OCI-LY7 (cell line): ENCODE measurements at regions not wholly inside any gene's neighbourhood (a gene's known extent, or its start where the extent isn't known, plus 50 kb on each side); places are given as distances from the start of the nearest gene placed in this dataset.

Source experiments
- BruUV-seq: library from RNA; stranded (reverse); fragments of 400-500 nt; replicated peaks from 2 replicates; lab custom pipeline; 2021; lab: Mats Ljungman, UMichigan
- CTCF ChIA-PET: fragments of 300-600 bp; sonication (Branson Sonifier 250); formaldehyde crosslinking; loops from one replicate; lab custom pipeline; 2022; ENCODE audit warnings: antibody characterized with exemption; ENCODE audit not compliant: unreplicated experiment; lab: Charles Lee
- POLR2A ChIA-PET: fragments of 300-600 bp; sonication (Branson Sonifier 250); formaldehyde crosslinking; loops from one replicate; lab custom pipeline; 2022; ENCODE audit warnings: antibody characterized with exemption; lab: Charles Lee
- DNase-seq: peaks from one replicate; pipeline ENCODE4 v3.0.0-alpha.2; 2015; ENCODE audit warnings: low spot score
- H2AFZ ChIP-seq: fragments of 200-600 bp; sonication (generic), shearing (Covaris generic); 2 replicates; pipeline ENCODE4 v1.6.1; 2014; ENCODE audit warnings: mild to moderate bottlenecking, antibody characterized with exemption, low read length, moderate library complexity
- H3K27ac ChIP-seq: fragments of 200-600 bp; sonication (generic); 2 replicates; pipeline ENCODE4 v1.5.1; 2014; ENCODE audit warnings: mixed run types, low read depth, mild to moderate bottlenecking, moderate library complexity, low read length, inconsistent platforms; ENCODE audit not compliant: poor library complexity, severe bottlenecking
- H3K36me3 ChIP-seq: fragments of 200-600 bp; sonication (generic); 2 replicates; pipeline ENCODE4 v1.6.1; 2014; ENCODE audit warnings: mild to moderate bottlenecking, antibody characterized with exemption, low read length, moderate library complexity, mixed read lengths; ENCODE audit not compliant: insufficient read depth
- H3K4me1 ChIP-seq: fragments of 200-600 bp; sonication (generic); 2 replicates; pipeline ENCODE4 v1.5.1; 2014; ENCODE audit warnings: mild to moderate bottlenecking, low read length; ENCODE audit not compliant: insufficient read depth, poor library complexity, severe bottlenecking
- H3K4me2 ChIP-seq: fragments of 200-600 bp; sonication (generic); 2 replicates; pipeline ENCODE4 v1.6.1; 2014; ENCODE audit warnings: mild to moderate bottlenecking, low read length
- H3K4me3 ChIP-seq: fragments of 200-600 bp; sonication (generic); 2 replicates; pipeline ENCODE4 v1.5.1; 2014; ENCODE audit warnings: mild to moderate bottlenecking, low read depth, low read length; ENCODE audit not compliant: poor library complexity, severe bottlenecking
- H3K79me2 ChIP-seq: fragments of 200-600 bp; sonication (generic); 2 replicates; pipeline ENCODE4 v1.6.1; 2016; ENCODE audit warnings: low read depth, mild to moderate bottlenecking, low read length, moderate library complexity, mixed read lengths; ENCODE audit not compliant: insufficient read depth
- H3K9me2 ChIP-seq: fragments of 200-600 bp; sonication (generic); 2 replicates; pipeline ENCODE4 v1.6.1; 2016; ENCODE audit warnings: mild to moderate bottlenecking, low read length, mixed read lengths; ENCODE audit not compliant: insufficient read depth
- H3K9me3 ChIP-seq: fragments of 200-600 bp; sonication (generic); 2 replicates; pipeline ENCODE4 v1.6.1; 2014; ENCODE audit warnings: mild to moderate bottlenecking, mixed run types, low read length, mixed read lengths
- H4K20me1 ChIP-seq: fragments of 200-600 bp; sonication (generic); 2 replicates; pipeline ENCODE4 v1.6.1; 2014; ENCODE audit warnings: mild to moderate bottlenecking, antibody characterized with exemption, low read length, moderate library complexity, mixed read lengths; ENCODE audit not compliant: insufficient read depth
- EZH2phosphoT487 ChIP-seq: fragments of 200-600 bp; sonication (generic); IDR thresholded peaks from 2 replicates; pipeline ENCODE4 v1.6.1; 2018; ENCODE audit warnings: low read depth, borderline replicate concordance, mild to moderate bottlenecking, mixed run types, antibody characterized with exemption, low read length, moderate library complexity, mixed read lengths
- intact Hi-C: fragments of 100-400 bp; cut with micrococcal nuclease; formaldehyde crosslinking; loops from one replicate; pipeline ENCODE4 v1.10.0; 2022; ENCODE audit not compliant: unreplicated experiment
- TF ChIP-seq, protein P1 (sequence below): fragments of 200-600 bp; sonication (generic); conservative IDR thresholded peaks from 2 replicates; pipeline ENCODE4 v1.5.1; 2014; ENCODE audit warnings: mild to moderate bottlenecking, antibody characterized with exemption, low read length, moderate library complexity, mixed read lengths

DNA sequence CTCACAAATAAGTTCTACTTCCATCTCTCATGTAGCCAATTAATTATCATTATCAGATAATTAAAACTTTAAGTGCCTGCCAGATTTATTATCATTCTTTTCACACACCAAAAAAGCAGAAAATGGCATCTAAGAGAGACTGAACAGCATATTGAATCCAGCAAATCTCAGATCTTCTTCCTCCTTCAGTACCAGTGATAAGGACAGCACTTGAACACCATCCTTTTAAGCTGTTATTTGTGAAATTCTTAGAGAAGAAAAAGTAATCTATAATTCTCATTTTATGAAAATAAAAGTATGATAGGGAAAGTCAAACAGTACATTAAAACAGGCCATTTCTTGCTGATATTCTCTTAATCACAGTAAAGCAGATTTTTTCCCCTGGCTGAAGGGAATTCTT, 104.5 kb downstream of the ELAPOR2 start:
- Histone ChIP-seq H4K20me1 (no peaks in the 10 kb centered on the region), H3K27ac (no peak overlapping the region), H3K36me3 (no peaks in the 10 kb centered on the region), H2AFZ (no peak overlapping the region), H3K4me1 (no peaks in the 10 kb centered on the region), H3K9me2 (no peaks in the 10 kb centered on the region), H3K79me2 (no peaks in the 10 kb centered on the region), H3K4me2 (no peak overlapping the region), H3K4me3 (no peak overlapping the region), H3K9me3 (no peaks in the 10 kb centered on the region)
- CTCF ChIA-PET = no interaction called here
- intact Hi-C loops = no loop called here
- TF ChIP-seq, protein P1, sequence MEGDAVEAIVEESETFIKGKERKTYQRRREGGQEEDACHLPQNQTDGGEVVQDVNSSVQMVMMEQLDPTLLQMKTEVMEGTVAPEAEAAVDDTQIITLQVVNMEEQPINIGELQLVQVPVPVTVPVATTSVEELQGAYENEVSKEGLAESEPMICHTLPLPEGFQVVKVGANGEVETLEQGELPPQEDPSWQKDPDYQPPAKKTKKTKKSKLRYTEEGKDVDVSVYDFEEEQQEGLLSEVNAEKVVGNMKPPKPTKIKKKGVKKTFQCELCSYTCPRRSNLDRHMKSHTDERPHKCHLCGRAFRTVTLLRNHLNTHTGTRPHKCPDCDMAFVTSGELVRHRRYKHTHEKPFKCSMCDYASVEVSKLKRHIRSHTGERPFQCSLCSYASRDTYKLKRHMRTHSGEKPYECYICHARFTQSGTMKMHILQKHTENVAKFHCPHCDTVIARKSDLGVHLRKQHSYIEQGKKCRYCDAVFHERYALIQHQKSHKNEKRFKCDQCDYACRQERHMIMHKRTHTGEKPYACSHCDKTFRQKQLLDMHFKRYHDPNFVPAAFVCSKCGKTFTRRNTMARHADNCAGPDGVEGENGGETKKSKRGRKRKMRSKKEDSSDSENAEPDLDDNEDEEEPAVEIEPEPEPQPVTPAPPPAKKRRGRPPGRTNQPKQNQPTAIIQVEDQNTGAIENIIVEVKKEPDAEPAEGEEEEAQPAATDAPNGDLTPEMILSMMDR = no peak
- no peak for TF ChIP-seq EZH2phosphoT487
- POLR2A ChIA-PET = interaction anchor here (1.8 kb wide), 1 partner anchor 15 kb away, joined by 6 read pairs; no protein-coding TSS in a partner anchor
- BruUV-seq = no TSS peak
- no peak for DNase-seq

DNA sequence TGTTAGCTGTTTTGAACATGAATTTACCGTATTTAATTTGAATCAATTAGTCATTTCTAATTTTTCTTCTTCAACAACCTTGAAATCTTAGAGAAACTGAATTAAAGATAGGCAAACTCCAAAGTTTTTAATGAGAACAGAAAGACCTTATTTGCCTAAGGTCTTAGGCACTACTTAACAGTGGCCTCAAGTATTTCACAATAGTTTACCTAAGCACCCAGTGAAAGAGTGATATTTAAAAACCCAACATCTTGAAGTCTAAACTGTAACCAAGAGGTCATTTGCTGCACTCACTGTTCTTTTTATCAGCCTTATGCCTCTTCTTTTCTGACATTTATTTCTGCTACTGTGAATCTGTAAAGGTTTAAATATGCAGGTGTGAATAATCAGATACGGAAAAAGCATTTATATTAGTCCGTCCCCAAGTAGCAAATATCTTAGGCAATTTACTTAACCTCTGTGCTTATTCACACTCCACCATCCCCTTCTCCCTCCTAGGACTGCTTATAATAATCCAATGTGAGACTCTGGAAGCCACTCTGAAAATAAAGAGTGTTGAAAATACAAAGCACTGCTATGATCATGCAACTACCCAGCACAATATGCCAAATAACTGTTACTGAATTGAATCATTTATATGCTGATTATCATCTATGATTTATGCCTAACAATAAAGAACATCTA, 105.7 kb downstream of the ELAPOR2 start:
- intact Hi-C loops = no loop called here
- no peak for TF ChIP-seq EZH2phosphoT487
- TF ChIP-seq, protein P1 = no peak
- Histone ChIP-seq H3K79me2 (no peaks in the 10 kb centered on the region), H2AFZ (no peak overlapping the region), H4K20me1 (no peaks in the 10 kb centered on the region), H3K4me2 (no peak overlapping the region), H3K4me1 (no peaks in the 10 kb centered on the region), H3K27ac (no peak overlapping the region), H3K9me3 (no peaks in the 10 kb centered on the region), H3K4me3 (no peak overlapping the region), H3K9me2 (no peaks in the 10 kb centered on the region), H3K36me3 (no peaks in the 10 kb centered on the region)
- CTCF ChIA-PET = interaction anchor here (1.0 kb wide), 1 partner anchor 12 kb away, joined by 4 read pairs; no protein-coding TSS in a partner anchor
- no peak for DNase-seq
- POLR2A ChIA-PET = interaction anchor here (0.7 to 1.2 kb wide), 3 partner anchors 9 to 281 kb away, joined by 3 to 4 read pairs (median 3); no protein-coding TSS in a partner anchor
- no TSS peak for BruUV-seq

DNA sequence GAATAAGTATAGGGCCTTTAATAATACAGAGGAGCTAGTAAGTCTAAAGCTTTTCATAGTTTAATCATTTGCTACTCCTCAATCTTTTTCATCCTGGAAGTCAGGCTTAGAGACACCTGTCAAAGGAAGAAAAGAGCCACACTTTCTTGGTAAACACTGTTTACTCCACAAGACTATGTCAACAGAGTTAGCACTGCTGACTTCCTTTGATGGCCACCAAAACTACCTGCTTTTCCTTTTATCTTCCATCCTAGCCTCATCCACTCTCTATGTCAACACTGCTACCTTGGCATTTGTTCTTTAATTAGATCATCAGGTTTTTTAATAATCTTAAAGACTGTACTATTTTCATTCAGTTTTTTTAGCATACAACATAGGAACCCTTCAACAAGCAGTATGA, 106.2 kb downstream of the ELAPOR2 start:
- Histone ChIP-seq H3K79me2 (no peaks in the 10 kb centered on the region), H3K27ac (no peak overlapping the region), H3K36me3 (no peaks in the 10 kb centered on the region), H4K20me1 (no peaks in the 10 kb centered on the region), H3K4me3 (no peak overlapping the region), H3K4me2 (no peak overlapping the region), H3K4me1 (no peaks in the 10 kb centered on the region), H3K9me2 (no peaks in the 10 kb centered on the region), H2AFZ (no peak overlapping the region), H3K9me3 (no peaks in the 10 kb centered on the region)
- BruUV-seq = no TSS peak
- DNase-seq = no peak
- TF ChIP-seq EZH2phosphoT487 = no peak
- TF ChIP-seq, protein P1 = no peak
- intact Hi-C loops = no loop called here
- ChIA-PET CTCF (interaction anchor here (1.0 kb wide), 1 partner anchor 11 kb away, joined by 4 read pairs; no protein-coding TSS in a partner anchor), POLR2A (interaction anchor here (0.7 to 1.2 kb wide), 4 partner anchors 8 to 328 kb away, joined by 3 to 4 read pairs (median 4); no protein-coding TSS in a partner anchor)
